Ectodermal cell (in vitro differentiated cells): ENCODE measurements at regions not wholly inside any gene's neighbourhood (a gene's known extent, or its start where the extent isn't known, plus 50 kb on each side); places are given as distances from the start of the nearest gene placed in this dataset.
A peak's percentile ranks its signal among the peaks of the same experiment; 100 is the strongest.

Source experiments
- H3K27ac ChIP-seq: 2 replicates; pipeline ENCODE4 v1.7.0; 2013; ENCODE audit warnings: mild to moderate bottlenecking, low read depth, low read length; ENCODE audit not compliant: insufficient read depth, poor library complexity, severe bottlenecking
- H3K27me3 ChIP-seq: 2 replicates; pipeline ENCODE4 v1.7.0; 2013; ENCODE audit warnings: mild to moderate bottlenecking, low read length; ENCODE audit not compliant: insufficient read depth, control insufficient read depth, poor library complexity, severe bottlenecking
- H3K36me3 ChIP-seq: one replicate; pipeline ENCODE4 v1.7.0; 2013; ENCODE audit warnings: low read length; ENCODE audit not compliant: control insufficient read depth, insufficient read depth
- H3K4me1 ChIP-seq: one replicate; pipeline ENCODE4 v1.7.0; 2013; ENCODE audit warnings: low read length; ENCODE audit not compliant: control insufficient read depth, insufficient read depth
- H3K4me3 ChIP-seq: 2 replicates; pipeline ENCODE4 v1.7.0; 2013; ENCODE audit warnings: low read depth, low read length, control low read depth; ENCODE audit not compliant: insufficient read depth
- H3K9me3 ChIP-seq: 2 replicates; pipeline ENCODE4 v1.7.0; 2013; ENCODE audit warnings: mild to moderate bottlenecking, low read length, moderate library complexity; ENCODE audit not compliant: control insufficient read depth
- WGBS, 2 experiments: methylation state at CpG; one replicate each; pipeline ENCODE4 v1.1.7; 2013; ENCODE audit warnings: missing lambda C conversion rate in 2 of 2; 5-methylcytosine and 5-hydroxymethylcytosine counted together

- Histone ChIP-seq H3K36me3 (no peaks in the 10 kb centered on the region), H3K9me3 (no peaks in the 10 kb centered on the region), H3K4me1 (peaks cover 14% of the 10 kb centered on the region), H3K27me3 (no peaks in the 10 kb centered on the region), H3K27ac (peak overlapping the region; percentile 40), H3K4me3 (no peak overlapping the region)
- 78 to 83% methylated on average over 12 of the region's 12 CpGs for WGBS, 2 experiments
These were observed 148.1 kb downstream of the CEBPB start for GRCh38 chr20:50338479-50339391.

GRCh38 chr20:50339466-50339901, 148.9 kb downstream of the CEBPB start:
- Histone ChIP-seq H3K36me3 (no peaks in the 10 kb centered on the region), H3K4me3 (no peak overlapping the region), H3K9me3 (no peaks in the 10 kb centered on the region), H3K27ac (no peak overlapping the region), H3K27me3 (no peaks in the 10 kb centered on the region), H3K4me1 (peaks cover 14% of the 10 kb centered on the region)
- 84 to 85% methylated on average over 3 of the region's 3 CpGs for WGBS, 2 experiments

GRCh38 chr20:50340541-50340940, 149.9 kb downstream of the CEBPB start:
- Histone ChIP-seq H3K9me3 (no peaks in the 10 kb centered on the region), H3K27me3 (no peaks in the 10 kb centered on the region), H3K36me3 (no peaks in the 10 kb centered on the region), H3K4me1 (peaks cover 14% of the 10 kb centered on the region), H3K4me3 (no peak overlapping the region), H3K27ac (no peak overlapping the region)
- 91 to 95% methylated on average over 7 of the region's 7 CpGs for WGBS, 2 experiments

GRCh38 chr20:50341050-50341449, 150.4 kb downstream of the CEBPB start:
- Histone ChIP-seq H3K36me3 (no peaks in the 10 kb centered on the region), H3K9me3 (no peaks in the 10 kb centered on the region), H3K27me3 (no peaks in the 10 kb centered on the region), H3K27ac (no peak overlapping the region), H3K4me1 (peaks cover 14% of the 10 kb centered on the region), H3K4me3 (no peak overlapping the region)
- 94% methylated on average over 9 of the region's 9 CpGs for WGBS, 2 experiments

- WGBS, 2 experiments, result 91 to 92% methylated on average over 12 of the region's 12 CpGs
- Histone ChIP-seq H3K4me1 (peaks cover 14% of the 10 kb centered on the region), H3K36me3 (no peaks in the 10 kb centered on the region), H3K27me3 (no peaks in the 10 kb centered on the region), H3K27ac (no peak overlapping the region), H3K4me3 (no peak overlapping the region), H3K9me3 (no peaks in the 10 kb centered on the region)
These were observed 151.4 kb downstream of the CEBPB start for GRCh38 chr20:50341880-50342637.

- Histone ChIP-seq H3K36me3 (no peaks in the 10 kb centered on the region), H3K9me3 (no peaks in the 10 kb centered on the region), H3K4me1 (peaks cover 14% of the 10 kb centered on the region), H3K27me3 (no peaks in the 10 kb centered on the region), H3K4me3 (no peak overlapping the region), H3K27ac (no peak overlapping the region)
- WGBS, 2 experiments, result 85 to 90% methylated on average over 5 of the region's 5 CpGs
These were observed 152.0 kb downstream of the CEBPB start for GRCh38 chr20:50342638-50343102.

- H3K27ac ChIP-seq, result no peak overlapping the region
- H3K27me3 ChIP-seq, result no peaks in the 10 kb centered on the region
- WGBS, 2 experiments, result 92 to 93% methylated on average over 10 of the region's 10 CpGs
- H3K4me3 ChIP-seq, result no peak overlapping the region
- peaks cover 14% of the 10 kb centered on the region for H3K4me1 ChIP-seq
- no peaks in the 10 kb centered on the region for H3K9me3 ChIP-seq
- H3K36me3 ChIP-seq, result no peaks in the 10 kb centered on the region
These were observed 152.5 kb downstream of the CEBPB start for GRCh38 chr20:50343125-50343489.

- WGBS, 2 experiments, result 91 to 92% methylated on average over 25 of the region's 25 CpGs
- H3K9me3 ChIP-seq, result no peaks in the 10 kb centered on the region
- H3K27ac ChIP-seq, result no peak overlapping the region
- no peaks in the 10 kb centered on the region for H3K36me3 ChIP-seq
- H3K4me1 ChIP-seq, result peaks cover 10% of the 10 kb centered on the region
- no peak overlapping the region for H3K4me3 ChIP-seq
- no peaks in the 10 kb centered on the region for H3K27me3 ChIP-seq
These were observed 153.0 kb downstream of the CEBPB start for GRCh38 chr20:50343490-50344179.

GRCh38 chr20:50344232-50345071, 153.8 kb downstream of the CEBPB start:
- Histone ChIP-seq H3K9me3 (no peaks in the 10 kb centered on the region), H3K4me1 (peaks cover 3% of the 10 kb centered on the region), H3K27ac (no peak overlapping the region), H3K27me3 (no peaks in the 10 kb centered on the region), H3K36me3 (no peaks in the 10 kb centered on the region), H3K4me3 (no peak overlapping the region)
- 90 to 91% methylated on average over 11 of the region's 11 CpGs for WGBS, 2 experiments
